Neural cell (in vitro differentiated cells): ENCODE measurements at regions not wholly inside any gene's neighbourhood (a gene's known extent, or its start where the extent isn't known, plus 50 kb on each side); places are given as distances from the start of the nearest gene placed in this dataset.
A peak's percentile ranks its signal among the peaks of the same experiment; 100 is the strongest.

Experiments used
- CTCF ChIP-seq: fragments of 450-650 bp; IDR thresholded peaks from 2 replicates; pipeline ENCODE4 v1.5.1; 2014; ENCODE audit warnings: antibody characterized with exemption, mild to moderate bottlenecking, moderate library complexity; ENCODE audit not compliant: poor library complexity, severe bottlenecking
- EZH2 ChIP-seq: fragments of 200-600, 300-800 bp; shearing (Covaris generic), sonication (generic); IDR thresholded peaks from 2 replicates; pipeline ENCODE4 v1.6.1; 2014; ENCODE audit warnings: antibody characterized with exemption, low read length, borderline replicate concordance, mild to moderate bottlenecking; ENCODE audit not compliant: insufficient read depth, poor library complexity, severe bottlenecking
- POLR2AphosphoS5 ChIP-seq: IDR thresholded peaks from 2 replicates; pipeline ENCODE4 v1.6.1; 2012
- SMC3 ChIP-seq: fragments of 450-650 bp; conservative IDR thresholded peaks from 2 replicates; pipeline ENCODE4 v1.6.1; 2014; ENCODE audit warnings: antibody characterized with exemption, mild to moderate bottlenecking, moderate library complexity; ENCODE audit not compliant: poor library complexity

GRCh38 chr5:115033861-115034260 lies 135.8 kb downstream of the TRIM36 start:
- no peak for TF ChIP-seq EZH2
- TF ChIP-seq CTCF = peak; percentile 62
- no peak for TF ChIP-seq POLR2AphosphoS5
- TF ChIP-seq SMC3 = peak; percentile 66
